Loucy (cell line): ENCODE measurements at regions not wholly inside any gene's neighbourhood (a gene's known extent, or its start where the extent isn't known, plus 50 kb on each side); places are given as distances from the start of the nearest gene placed in this dataset.

Source experiments
- H2AFZ ChIP-seq: fragments of 200-600 bp; sonication (generic); 2 replicates; pipeline ENCODE4 v1.6.0; 2016; ENCODE audit warnings: antibody characterized with exemption, mild to moderate bottlenecking, low read length, moderate library complexity
- H3F3A ChIP-seq: fragments of 200-600 bp; 2 replicates; pipeline ENCODE4 v1.6.0; 2016; ENCODE audit warnings: antibody characterized with exemption, low read depth, mild to moderate bottlenecking
- H3K27me3 ChIP-seq: fragments of 200-600 bp; sonication (generic); 2 replicates; pipeline ENCODE4 v1.6.1; 2014; ENCODE audit warnings: low read length, mild to moderate bottlenecking; ENCODE audit not compliant: insufficient read depth, poor library complexity, severe bottlenecking
- H3K36me3 ChIP-seq: fragments of 200-600 bp; sonication (generic); 2 replicates; pipeline ENCODE4 v1.6.1; 2016; ENCODE audit warnings: low read length; ENCODE audit not compliant: insufficient read depth
- H3K4me1 ChIP-seq: fragments of 200-600 bp; sonication (generic); 2 replicates; pipeline ENCODE4 v1.5.1; 2014; ENCODE audit warnings: low read length, mild to moderate bottlenecking; ENCODE audit not compliant: insufficient read depth, poor library complexity, severe bottlenecking
- H3K4me2 ChIP-seq: fragments of 200-600 bp; sonication (generic); 2 replicates; pipeline ENCODE4 v1.6.0; 2014; ENCODE audit warnings: antibody characterized with exemption, low read length, low read depth, mild to moderate bottlenecking; ENCODE audit not compliant: poor library complexity, severe bottlenecking
- H3K4me3 ChIP-seq: fragments of 200-600 bp; sonication (generic); 2 replicates; pipeline ENCODE4 v1.5.1; 2014; ENCODE audit warnings: low read length, mild to moderate bottlenecking, mixed read lengths; ENCODE audit not compliant: poor library complexity, severe bottlenecking
- H3K79me2 ChIP-seq: fragments of 200-600 bp; sonication (generic); 2 replicates; pipeline ENCODE4 v1.6.1; 2014; ENCODE audit warnings: low read length; ENCODE audit not compliant: insufficient read depth
- H3K9ac ChIP-seq: fragments of 200-600 bp; sonication (generic); 2 replicates; pipeline ENCODE4 v1.6.0; 2014; ENCODE audit warnings: mild to moderate bottlenecking, low read depth, low read length, moderate library complexity; ENCODE audit not compliant: poor library complexity, severe bottlenecking
- H3K9me2 ChIP-seq: fragments of 200-600 bp; sonication (generic); replicated peaks from 2 replicates; pipeline ENCODE4 v1.6.1; 2016; ENCODE audit warnings: low read depth, low read length, mixed read lengths
- H3K9me3 ChIP-seq: fragments of 200-600 bp; sonication (generic); 2 replicates; pipeline ENCODE4 v1.6.1; 2014; ENCODE audit warnings: mild to moderate bottlenecking, antibody characterized with exemption, low read length, low read depth; ENCODE audit not compliant: insufficient read depth
- H4K20me1 ChIP-seq: fragments of 200-600 bp; sonication (generic); 2 replicates; pipeline ENCODE4 v1.6.0; 2014; ENCODE audit warnings: antibody characterized with exemption, low read length, mild to moderate bottlenecking; ENCODE audit not compliant: insufficient read depth, poor library complexity, severe bottlenecking
- CTCF ChIP-seq: fragments of 200-600 bp; sonication (generic); conservative IDR thresholded peaks from 2 replicates; pipeline ENCODE4 v1.5.1; 2014; ENCODE audit warnings: mild to moderate bottlenecking, antibody characterized with exemption, low read length
- EZH2phosphoT487 ChIP-seq: fragments of 200-600 bp; IDR thresholded peaks from 2 replicates; pipeline ENCODE4 v1.6.1; 2018; ENCODE audit warnings: antibody characterized with exemption, mild to moderate bottlenecking, moderate library complexity, borderline replicate concordance

- Histone ChIP-seq H3K9me2 (no peaks in the 10 kb centered on the region), H3K36me3 (no peaks in the 10 kb centered on the region), H3K27me3 (no peaks in the 10 kb centered on the region), H3K9ac (no peak overlapping the region), H3F3A (no peaks in the 10 kb centered on the region), H2AFZ (no peak overlapping the region), H4K20me1 (no peaks in the 10 kb centered on the region), H3K79me2 (no peaks in the 10 kb centered on the region), H3K4me2 (no peak overlapping the region), H3K4me3 (no peak overlapping the region), H3K4me1 (no peaks in the 10 kb centered on the region), H3K9me3 (no peaks in the 10 kb centered on the region)
- no peak for TF ChIP-seq EZH2phosphoT487
Observed at GRCh38 chr6:91167846-91168245, 581.0 kb upstream of the MAP3K7 start.

GRCh38 chr6:91166271-91167046 is 579.6 kb upstream of the MAP3K7 start:
- no peak overlapping the region for H2AFZ ChIP-seq
- H3K36me3 ChIP-seq = no peaks in the 10 kb centered on the region
- H3K9me2 ChIP-seq = no peaks in the 10 kb centered on the region
- H4K20me1 ChIP-seq = no peaks in the 10 kb centered on the region
- no peak overlapping the region for H3K4me2 ChIP-seq
- H3K4me1 ChIP-seq = no peaks in the 10 kb centered on the region
- no peaks in the 10 kb centered on the region for H3K27me3 ChIP-seq
- H3K9ac ChIP-seq = no peak overlapping the region
- no peaks in the 10 kb centered on the region for H3F3A ChIP-seq
- no peaks in the 10 kb centered on the region for H3K9me3 ChIP-seq
- H3K4me3 ChIP-seq = no peak overlapping the region
- H3K79me2 ChIP-seq = no peaks in the 10 kb centered on the region
- TF ChIP-seq EZH2phosphoT487 (no peak), CTCF (no peak)

GRCh38 chr6:91164105-91164504 is 577.2 kb upstream of the MAP3K7 start:
- no peaks in the 10 kb centered on the region for H3K4me1 ChIP-seq
- no peak overlapping the region for H3K9ac ChIP-seq
- no peaks in the 10 kb centered on the region for H3K79me2 ChIP-seq
- no peaks in the 10 kb centered on the region for H3K36me3 ChIP-seq
- no peaks in the 10 kb centered on the region for H3K27me3 ChIP-seq
- TF ChIP-seq CTCF (no peak), EZH2phosphoT487 (no peak)
- no peak overlapping the region for H3K4me3 ChIP-seq
- H3F3A ChIP-seq = no peaks in the 10 kb centered on the region
- no peak overlapping the region for H2AFZ ChIP-seq
- no peaks in the 10 kb centered on the region for H4K20me1 ChIP-seq
- H3K9me3 ChIP-seq = no peaks in the 10 kb centered on the region
- H3K4me2 ChIP-seq = no peak overlapping the region
- no peaks in the 10 kb centered on the region for H3K9me2 ChIP-seq

- no peaks in the 10 kb centered on the region for H3F3A ChIP-seq
- H3K4me1 ChIP-seq = no peaks in the 10 kb centered on the region
- H3K9ac ChIP-seq = no peak overlapping the region
- H3K79me2 ChIP-seq = no peaks in the 10 kb centered on the region
- no peak overlapping the region for H3K4me2 ChIP-seq
- no peaks in the 10 kb centered on the region for H3K9me2 ChIP-seq
- no peak overlapping the region for H3K4me3 ChIP-seq
- no peak overlapping the region for H2AFZ ChIP-seq
- H3K27me3 ChIP-seq = no peaks in the 10 kb centered on the region
- H3K9me3 ChIP-seq = no peaks in the 10 kb centered on the region
- H3K36me3 ChIP-seq = no peaks in the 10 kb centered on the region
- no peaks in the 10 kb centered on the region for H4K20me1 ChIP-seq
- TF ChIP-seq EZH2phosphoT487 = no peak
- no peak for TF ChIP-seq CTCF
Observed at GRCh38 chr6:91161246-91161645, 574.4 kb upstream of the MAP3K7 start.
